Chondrocyte (in vitro differentiated cells): ENCODE measurements at regions not wholly inside any gene's neighbourhood (a gene's known extent, or its start where the extent isn't known, plus 50 kb on each side); places are given as distances from the start of the nearest gene placed in this dataset.

Experiments used
- DNase-seq: peaks from one replicate; pipeline ENCODE4 v3.0.0; 2021; ENCODE audit warnings: mixed read lengths, low spot score
- H3K27ac Mint-ChIP-seq: one replicate; pipeline ENCODE4 v1.8.0; 2021; ENCODE audit warnings: mild to moderate bottlenecking, moderate library complexity, mixed read lengths; ENCODE audit not compliant: unreplicated experiment
- H3K27me3 Mint-ChIP-seq: 2 replicates; pipeline ENCODE4 v1.8.0; 2021; ENCODE audit warnings: low read depth, mixed read lengths
- H3K36me3 Mint-ChIP-seq: 2 replicates; pipeline ENCODE4 v1.8.0; 2021; ENCODE audit warnings: low read depth, mixed read lengths
- H3K4me1 Mint-ChIP-seq: 2 replicates; pipeline ENCODE4 v1.8.0; 2021; ENCODE audit warnings: low read depth, mild to moderate bottlenecking, mixed read lengths
- H3K4me3 Mint-ChIP-seq: one replicate; pipeline ENCODE4 v1.8.0; 2021; ENCODE audit warnings: mild to moderate bottlenecking, moderate library complexity, mixed read lengths; ENCODE audit not compliant: unreplicated experiment
- H3K9me3 Mint-ChIP-seq: 2 replicates; pipeline ENCODE4 v1.8.0; 2021; ENCODE audit warnings: low read depth, mixed read lengths
- CTCF ChIP-seq: fragments of 200-600 bp; sonication (generic); IDR thresholded peaks from 2 replicates; pipeline ENCODE4 v1.5.0; 2021; ENCODE audit warnings: antibody characterized with exemption, mild to moderate bottlenecking, moderate library complexity

- Mint-ChIP-seq H3K36me3 (no peaks in the 10 kb centered on the region), H3K4me1 (peaks cover 6% of the 10 kb centered on the region), H3K27me3 (peaks cover 26% of the 10 kb centered on the region), H3K4me3 (no peak overlapping the region), H3K9me3 (no peaks in the 10 kb centered on the region), H3K27ac (no peak overlapping the region)
- TF ChIP-seq CTCF = no peak
- no peak for DNase-seq
Observed at GRCh38 chr2:129892773-129893172, 86.7 kb upstream of the RAB6C start.

GRCh38 chr2:129893244-129893643, 86.2 kb upstream of the RAB6C start:
- Mint-ChIP-seq H3K27ac (no peak overlapping the region), H3K36me3 (no peaks in the 10 kb centered on the region), H3K9me3 (no peaks in the 10 kb centered on the region), H3K4me3 (no peak overlapping the region), H3K4me1 (peaks cover 6% of the 10 kb centered on the region), H3K27me3 (peaks cover 29% of the 10 kb centered on the region)
- TF ChIP-seq CTCF = no peak
- DNase-seq = no peak

GRCh38 chr2:129894616-129895015, 84.8 kb upstream of the RAB6C start:
- Mint-ChIP-seq H3K27ac (no peak overlapping the region), H3K36me3 (peaks cover 3% of the 10 kb centered on the region), H3K4me3 (no peak overlapping the region), H3K27me3 (peaks cover 32% of the 10 kb centered on the region), H3K9me3 (peaks cover 4% of the 10 kb centered on the region), H3K4me1 (no peaks in the 10 kb centered on the region)
- no peak for DNase-seq
- no peak for TF ChIP-seq CTCF

- H3K36me3 Mint-ChIP-seq = peaks cover 4% of the 10 kb centered on the region
- H3K4me1 Mint-ChIP-seq = no peaks in the 10 kb centered on the region
- no peak overlapping the region for H3K27ac Mint-ChIP-seq
- H3K4me3 Mint-ChIP-seq = no peak overlapping the region
- DNase-seq = no peak
- H3K9me3 Mint-ChIP-seq = peaks cover 9% of the 10 kb centered on the region
- no peak for TF ChIP-seq CTCF
- H3K27me3 Mint-ChIP-seq = peaks cover 31% of the 10 kb centered on the region
Observed at GRCh38 chr2:129895061-129895460, 84.4 kb upstream of the RAB6C start.

GRCh38 chr2:129895526-129896082, 83.9 kb upstream of the RAB6C start:
- H3K4me1 Mint-ChIP-seq = no peaks in the 10 kb centered on the region
- H3K4me3 Mint-ChIP-seq = no peak overlapping the region
- H3K36me3 Mint-ChIP-seq = peaks cover 4% of the 10 kb centered on the region
- no peak overlapping the region for H3K27ac Mint-ChIP-seq
- TF ChIP-seq CTCF = no peak
- H3K27me3 Mint-ChIP-seq = peaks cover 29% of the 10 kb centered on the region
- peaks cover 14% of the 10 kb centered on the region for H3K9me3 Mint-ChIP-seq
- DNase-seq = no peak
